ENCODE measurements at regions not wholly inside any gene's neighbourhood (a gene's known extent, or its start where the extent isn't known, plus 50 kb on each side); places are given as distances from the start of the nearest gene placed in this dataset.

DNA sequence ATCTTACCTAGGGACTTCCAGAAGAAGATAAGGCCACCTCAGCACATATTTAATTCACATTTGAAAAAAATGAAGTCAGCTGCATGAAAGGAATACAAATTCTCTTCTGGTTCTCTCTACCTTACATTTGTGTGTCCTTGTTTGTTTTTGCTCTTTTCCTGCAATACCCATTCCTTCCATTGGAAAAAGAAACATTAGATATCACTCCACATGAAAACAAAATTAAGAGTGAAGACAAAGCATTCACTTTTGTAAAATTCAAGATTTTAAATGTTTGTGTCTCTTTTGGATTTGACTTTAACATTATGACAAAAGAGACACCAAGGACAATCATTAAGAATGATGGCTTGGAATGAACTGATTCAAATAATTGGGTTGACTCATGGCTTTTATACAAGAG, 1351.8 kb downstream of the FSTL5 start:
- no peak for DNase-seq
- H3K4me1 ChIP-seq (ENCODE audit: low read length), result peaks cover 8% of the 10 kb centered on the region; the same call in 1 of the 2 replicates
- no peak overlapping the region for H3K9ac ChIP-seq (ENCODE audit: low read length)
- no peaks in the 10 kb centered on the region for H3K79me2 ChIP-seq (ENCODE audit: low read length)
- H3K9me2 ChIP-seq (replicated peaks; ENCODE audit: insufficient read depth, low read length), result 0 out of 2 replicates have a peak, but pooled peaks cover 4% of the 10 kb centered on the region
- no peak overlapping the region for H3K4me3 ChIP-seq (ENCODE audit: low read length)
- H3K27ac ChIP-seq (ENCODE audit: low read length), result no peak overlapping the region
- no peak overlapping the region for H3K4me2 ChIP-seq (ENCODE audit: low read depth, low read length)
- no peak overlapping the region for H2AFZ ChIP-seq (ENCODE audit: low read length)
- TF ChIP-seq, protein P1, sequence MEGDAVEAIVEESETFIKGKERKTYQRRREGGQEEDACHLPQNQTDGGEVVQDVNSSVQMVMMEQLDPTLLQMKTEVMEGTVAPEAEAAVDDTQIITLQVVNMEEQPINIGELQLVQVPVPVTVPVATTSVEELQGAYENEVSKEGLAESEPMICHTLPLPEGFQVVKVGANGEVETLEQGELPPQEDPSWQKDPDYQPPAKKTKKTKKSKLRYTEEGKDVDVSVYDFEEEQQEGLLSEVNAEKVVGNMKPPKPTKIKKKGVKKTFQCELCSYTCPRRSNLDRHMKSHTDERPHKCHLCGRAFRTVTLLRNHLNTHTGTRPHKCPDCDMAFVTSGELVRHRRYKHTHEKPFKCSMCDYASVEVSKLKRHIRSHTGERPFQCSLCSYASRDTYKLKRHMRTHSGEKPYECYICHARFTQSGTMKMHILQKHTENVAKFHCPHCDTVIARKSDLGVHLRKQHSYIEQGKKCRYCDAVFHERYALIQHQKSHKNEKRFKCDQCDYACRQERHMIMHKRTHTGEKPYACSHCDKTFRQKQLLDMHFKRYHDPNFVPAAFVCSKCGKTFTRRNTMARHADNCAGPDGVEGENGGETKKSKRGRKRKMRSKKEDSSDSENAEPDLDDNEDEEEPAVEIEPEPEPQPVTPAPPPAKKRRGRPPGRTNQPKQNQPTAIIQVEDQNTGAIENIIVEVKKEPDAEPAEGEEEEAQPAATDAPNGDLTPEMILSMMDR (IDR thresholded peaks at IDR 0.05; ENCODE audit: low read length), result no peak
- TF ChIP-seq EZH2phosphoT487 (IDR thresholded peaks at IDR 0.05; ENCODE audit: low read length), result no peak
- TF ChIP-seq EZH2 (optimal IDR thresholded peaks at IDR 0.05; ENCODE audit: low read depth, low read length), result no peak
- H3K27me3 ChIP-seq (replicated peaks; ENCODE audit: insufficient read depth, low read length), result no peaks in the 10 kb centered on the region
- no peaks in the 10 kb centered on the region for H3K36me3 ChIP-seq (replicated peaks; ENCODE audit: insufficient read depth, low read length)
- no peaks in the 10 kb centered on the region for H4K20me1 ChIP-seq (ENCODE audit: insufficient read depth, low read length)
- 0 out of 2 replicates have a peak, but pooled peaks cover 8% of the 10 kb centered on the region for H3F3A ChIP-seq (ENCODE audit: insufficient read depth, low read length)
- no peaks in the 10 kb centered on the region for H3K9me3 ChIP-seq (replicated peaks; ENCODE audit: insufficient read depth, low read length)

DNA sequence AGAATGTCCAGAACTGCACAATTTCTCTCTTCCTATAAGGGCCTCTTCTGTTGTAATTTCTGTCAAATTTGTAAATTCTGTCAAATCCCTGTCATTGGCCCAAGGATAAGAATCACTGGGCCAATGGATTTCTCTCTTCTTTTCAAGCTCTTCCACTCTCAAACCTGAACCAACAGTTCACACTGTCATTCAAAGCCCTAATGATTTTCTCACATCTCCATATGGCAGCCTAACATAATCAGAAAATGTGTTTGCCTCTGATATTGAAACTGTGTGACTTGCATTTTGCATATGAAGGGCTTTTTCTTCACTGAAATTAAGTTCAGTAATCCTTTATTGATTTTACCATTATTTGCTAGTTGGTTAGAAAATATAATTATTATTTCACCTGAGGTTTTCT, 1349.1 kb downstream of the FSTL5 start:
- Histone ChIP-seq H3K9ac (ENCODE audit: low read length) (no peak overlapping the region), H3K36me3 (replicated peaks; ENCODE audit: insufficient read depth, low read length) (no peaks in the 10 kb centered on the region), H3K27me3 (replicated peaks; ENCODE audit: insufficient read depth, low read length) (no peaks in the 10 kb centered on the region), H3K4me1 (ENCODE audit: low read length) (peaks cover 8% of the 10 kb centered on the region; the same call in 1 of the 2 replicates), H2AFZ (ENCODE audit: low read length) (no peak overlapping the region), H3K4me3 (ENCODE audit: low read length) (no peak overlapping the region), H3F3A (ENCODE audit: insufficient read depth, low read length) (0 out of 2 replicates have a peak, but pooled peaks cover 7% of the 10 kb centered on the region), H3K9me2 (replicated peaks; ENCODE audit: insufficient read depth, low read length) (no peaks in the 10 kb centered on the region), H3K9me3 (replicated peaks; ENCODE audit: insufficient read depth, low read length) (no peaks in the 10 kb centered on the region), H3K27ac (ENCODE audit: low read length) (no peak overlapping the region), H3K79me2 (ENCODE audit: low read length) (no peaks in the 10 kb centered on the region), H4K20me1 (ENCODE audit: insufficient read depth, low read length) (no peaks in the 10 kb centered on the region), H3K4me2 (ENCODE audit: low read depth, low read length) (no peak overlapping the region)
- TF ChIP-seq, protein P1 (IDR thresholded peaks at IDR 0.05; ENCODE audit: low read length), result no peak
- TF ChIP-seq EZH2phosphoT487 (IDR thresholded peaks at IDR 0.05; ENCODE audit: low read length) (no peak), EZH2 (optimal IDR thresholded peaks at IDR 0.05; ENCODE audit: low read depth, low read length) (no peak)
- DNase-seq, result no peak

DNA sequence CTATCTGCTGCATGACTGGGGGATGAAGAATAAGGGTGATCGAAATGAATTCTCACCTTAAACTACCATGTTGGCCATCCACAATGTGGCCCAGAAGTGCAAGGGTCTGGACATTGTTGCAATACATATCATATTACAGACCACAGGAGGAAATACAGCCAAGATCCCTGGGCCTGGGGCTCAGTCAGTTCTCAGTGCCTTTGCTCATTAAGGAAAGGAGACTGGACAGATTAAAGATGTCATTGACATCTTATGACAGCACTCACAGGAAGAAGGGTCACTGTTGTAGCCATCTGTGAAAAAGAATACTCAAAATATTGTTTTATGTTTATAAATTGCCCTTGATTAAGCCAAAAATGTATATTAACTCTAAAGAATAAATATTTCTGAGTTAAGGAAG, 1345.2 kb downstream of the FSTL5 start:
- Histone ChIP-seq H2AFZ (ENCODE audit: low read length) (no peak overlapping the region), H3K4me2 (ENCODE audit: low read depth, low read length) (no peak overlapping the region), H3K79me2 (ENCODE audit: low read length) (no peaks in the 10 kb centered on the region)

More for the DNA sequence above, 1345.2 kb downstream of the FSTL5 start:
- H3K4me1 ChIP-seq (ENCODE audit: low read length), result no peaks in the 10 kb centered on the region
- H3K9me3 ChIP-seq (replicated peaks; ENCODE audit: insufficient read depth, low read length), result no peaks in the 10 kb centered on the region
- H3K9ac ChIP-seq (ENCODE audit: low read length), result no peak overlapping the region
- H3K27me3 ChIP-seq (replicated peaks; ENCODE audit: insufficient read depth, low read length), result no peaks in the 10 kb centered on the region
- DNase-seq, result no peak
- H3K4me3 ChIP-seq (ENCODE audit: low read length), result no peak overlapping the region
- no peaks in the 10 kb centered on the region for H3K36me3 ChIP-seq (replicated peaks; ENCODE audit: insufficient read depth, low read length)
- TF ChIP-seq EZH2 (optimal IDR thresholded peaks at IDR 0.05; ENCODE audit: low read depth, low read length) (no peak), EZH2phosphoT487 (IDR thresholded peaks at IDR 0.05; ENCODE audit: low read length) (no peak)
- TF ChIP-seq, protein P1 (IDR thresholded peaks at IDR 0.05; ENCODE audit: low read length), result no peak
- no peaks in the 10 kb centered on the region for H3K9me2 ChIP-seq (replicated peaks; ENCODE audit: insufficient read depth, low read length)
- H4K20me1 ChIP-seq (ENCODE audit: insufficient read depth, low read length), result no peaks in the 10 kb centered on the region
- no peaks in the 10 kb centered on the region for H3F3A ChIP-seq (ENCODE audit: insufficient read depth, low read length)
- no peak overlapping the region for H3K27ac ChIP-seq (ENCODE audit: low read length)

Measured in MM.1S (cell line).